RWPE2 (cell line): ENCODE measurements at regions not wholly inside any gene's neighbourhood (a gene's known extent, or its start where the extent isn't known, plus 50 kb on each side); places are given as distances from the start of the nearest gene placed in this dataset.

ENCODE experiments used
- ATAC-seq: fragments of 200-7000 bp; cut with Tn5 transposase; 3 replicates; pipeline ENCODE4 v1.9.1; 2021; ENCODE audit warnings: low read depth
- DNase-seq: peaks from one replicate; pipeline ENCODE4 v3.0.0-alpha.2; 2020; ENCODE audit warnings: low spot score
- H3K27ac ChIP-seq: fragments of 450-650 bp; 2 replicates; pipeline ENCODE4 v1.5.1; 2017; ENCODE audit warnings: mild to moderate bottlenecking; ENCODE audit not compliant: poor library complexity, severe bottlenecking
- H3K27me3 ChIP-seq: fragments of 250-450 bp; sonication (Bioruptor Pico); 2 replicates; pipeline ENCODE4 v1.5.1; 2021; ENCODE audit warnings: mild to moderate bottlenecking, moderate library complexity; ENCODE audit not compliant: insufficient read depth, poor library complexity, severe bottlenecking
- H3K36me3 ChIP-seq: fragments of 250-450 bp; sonication (Bioruptor Pico); 2 replicates; pipeline ENCODE4 v1.5.1; 2020; ENCODE audit warnings: low read depth, mild to moderate bottlenecking, moderate library complexity
- H3K4me1 ChIP-seq: fragments of 250-450 bp; sonication (Bioruptor Pico); 2 replicates; pipeline ENCODE4 v1.5.1; 2021; ENCODE audit warnings: mild to moderate bottlenecking, moderate library complexity; ENCODE audit not compliant: insufficient read depth, poor library complexity, severe bottlenecking
- H3K4me3 ChIP-seq: fragments of 250-450 bp; sonication (Bioruptor Pico); 2 replicates; pipeline ENCODE4 v1.5.1; 2021; ENCODE audit warnings: mild to moderate bottlenecking, moderate library complexity; ENCODE audit not compliant: severe bottlenecking
- H3K9me3 ChIP-seq: fragments of 250-450 bp; sonication (Bioruptor Pico); 2 replicates; pipeline ENCODE4 v1.5.1; 2021; ENCODE audit warnings: mild to moderate bottlenecking, moderate library complexity; ENCODE audit not compliant: severe bottlenecking
- CTCF ChIP-seq: fragments of 450-650 bp; IDR thresholded peaks from one replicate; pipeline ENCODE4 v1.5.1; 2017; ENCODE audit warnings: mild to moderate bottlenecking, moderate library complexity; ENCODE audit not compliant: poor library complexity, severe bottlenecking

GRCh38 chr21:35406635-35407034, 357.5 kb upstream of the RUNX1 start:
- DNase-seq (no peak), ATAC-seq (no peak)
- Histone ChIP-seq H3K27ac (no peak overlapping the region), H3K9me3 (no peaks in the 10 kb centered on the region), H3K4me1 (no peaks in the 10 kb centered on the region), H3K4me3 (no peak overlapping the region), H3K36me3 (no peaks in the 10 kb centered on the region), H3K27me3 (no peaks in the 10 kb centered on the region)
- TF ChIP-seq CTCF, result no peak

GRCh38 chr21:35405981-35406380, 356.9 kb upstream of the RUNX1 start:
- no peak overlapping the region for H3K27ac ChIP-seq
- H3K9me3 ChIP-seq, result no peaks in the 10 kb centered on the region
- TF ChIP-seq CTCF, result no peak
- no peaks in the 10 kb centered on the region for H3K36me3 ChIP-seq
- no peaks in the 10 kb centered on the region for H3K27me3 ChIP-seq
- ATAC-seq (no peak), DNase-seq (no peak)
- no peak overlapping the region for H3K4me3 ChIP-seq
- H3K4me1 ChIP-seq, result no peaks in the 10 kb centered on the region

- Histone ChIP-seq H3K4me1 (peaks cover 9% of the 10 kb centered on the region), H3K27ac (no peak overlapping the region), H3K36me3 (no peaks in the 10 kb centered on the region), H3K9me3 (no peaks in the 10 kb centered on the region), H3K27me3 (no peaks in the 10 kb centered on the region), H3K4me3 (no peak overlapping the region)
- DNase-seq, result no peak
- TF ChIP-seq CTCF, result no peak
- ATAC-seq, result no peak
Measured at GRCh38 chr21:35404247-35404646, 355.1 kb upstream of the RUNX1 start.

GRCh38 chr21:35402061-35402460, 353.0 kb upstream of the RUNX1 start:
- H3K4me1 ChIP-seq, result peaks cover 23% of the 10 kb centered on the region
- TF ChIP-seq CTCF, result no peak
- H3K27ac ChIP-seq, result no peak overlapping the region
- no peaks in the 10 kb centered on the region for H3K9me3 ChIP-seq
- ATAC-seq, result no peak
- no peaks in the 10 kb centered on the region for H3K27me3 ChIP-seq
- no peak overlapping the region for H3K4me3 ChIP-seq
- DNase-seq, result no peak
- no peaks in the 10 kb centered on the region for H3K36me3 ChIP-seq

GRCh38 chr21:35401476-35401875, 352.4 kb upstream of the RUNX1 start:
- TF ChIP-seq CTCF, result no peak
- Histone ChIP-seq H3K4me3 (no peak overlapping the region), H3K27me3 (no peaks in the 10 kb centered on the region), H3K4me1 (peaks cover 23% of the 10 kb centered on the region), H3K36me3 (no peaks in the 10 kb centered on the region), H3K27ac (no peak overlapping the region), H3K9me3 (no peaks in the 10 kb centered on the region)
- no peak for DNase-seq
- no peak for ATAC-seq
